ENCODE measurements at regions not wholly inside any gene's neighbourhood (a gene's known extent, or its start where the extent isn't known, plus 50 kb on each side); places are given as distances from the start of the nearest gene placed in this dataset.

DNA sequence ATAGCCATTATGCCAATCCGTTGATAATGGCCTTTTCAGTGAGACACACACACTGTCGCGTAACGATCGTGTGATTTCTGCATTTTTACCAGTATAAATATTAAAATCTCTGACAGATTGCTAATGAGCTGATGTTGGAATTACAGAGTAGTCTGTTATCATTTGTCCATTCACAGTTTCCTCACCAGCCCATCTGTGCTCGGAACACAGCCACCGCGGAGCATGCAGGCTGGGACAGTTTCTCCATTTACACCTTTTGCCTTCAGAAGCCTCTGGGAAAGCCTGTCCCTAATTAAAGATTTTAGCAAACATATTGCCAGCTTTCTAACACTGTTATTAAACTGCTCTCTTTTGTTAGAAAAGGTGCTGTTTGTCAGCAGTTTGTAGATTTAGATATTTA lies 82.2 kb upstream of the BARHL2 start:
- TF ChIP-seq POLR2A (IDR thresholded peaks at IDR 0.05): no peak
- TF ChIP-seq, protein P1, sequence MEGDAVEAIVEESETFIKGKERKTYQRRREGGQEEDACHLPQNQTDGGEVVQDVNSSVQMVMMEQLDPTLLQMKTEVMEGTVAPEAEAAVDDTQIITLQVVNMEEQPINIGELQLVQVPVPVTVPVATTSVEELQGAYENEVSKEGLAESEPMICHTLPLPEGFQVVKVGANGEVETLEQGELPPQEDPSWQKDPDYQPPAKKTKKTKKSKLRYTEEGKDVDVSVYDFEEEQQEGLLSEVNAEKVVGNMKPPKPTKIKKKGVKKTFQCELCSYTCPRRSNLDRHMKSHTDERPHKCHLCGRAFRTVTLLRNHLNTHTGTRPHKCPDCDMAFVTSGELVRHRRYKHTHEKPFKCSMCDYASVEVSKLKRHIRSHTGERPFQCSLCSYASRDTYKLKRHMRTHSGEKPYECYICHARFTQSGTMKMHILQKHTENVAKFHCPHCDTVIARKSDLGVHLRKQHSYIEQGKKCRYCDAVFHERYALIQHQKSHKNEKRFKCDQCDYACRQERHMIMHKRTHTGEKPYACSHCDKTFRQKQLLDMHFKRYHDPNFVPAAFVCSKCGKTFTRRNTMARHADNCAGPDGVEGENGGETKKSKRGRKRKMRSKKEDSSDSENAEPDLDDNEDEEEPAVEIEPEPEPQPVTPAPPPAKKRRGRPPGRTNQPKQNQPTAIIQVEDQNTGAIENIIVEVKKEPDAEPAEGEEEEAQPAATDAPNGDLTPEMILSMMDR (IDR thresholded peaks at IDR 0.05): no peak
- TF ChIP-seq EP300 (IDR thresholded peaks at IDR 0.05): no peak

Data from tibial nerve (tissue), 4 donors.